HG03064 (cell line): ENCODE measurements at regions not wholly inside any gene's neighbourhood (a gene's known extent, or its start where the extent isn't known, plus 50 kb on each side); places are given as distances from the start of the nearest gene placed in this dataset.
"Not testable (repeated sequence)": the region's sequence is repeated elsewhere in the genome, so short reads cannot be mapped to it uniquely, and the experiment has no call there.

Experiments used
- ATAC-seq: cut with Tn5 transposase; IDR thresholded peaks from one replicate; pipeline ENCODE4 v1.9.1; 2021; ENCODE audit warnings: low read depth; ENCODE audit not compliant: unreplicated experiment

GRCh38 chr11:86861810-86862209 is 61.5 kb downstream of the PRSS23 start:
- ATAC-seq, result no peak

- no peak for ATAC-seq
These were observed 63.1 kb downstream of the PRSS23 start for GRCh38 chr11:86863476-86863875.

- ATAC-seq, result no peak
These were observed 65.1 kb downstream of the PRSS23 start for GRCh38 chr11:86865436-86865835.

- no peak for ATAC-seq
These were observed 69.2 kb downstream of the PRSS23 start for GRCh38 chr11:86869531-86869930.

- peak; percentile 76 for ATAC-seq
These were observed 69.7 kb downstream of the PRSS23 start for GRCh38 chr11:86869966-86870570.

GRCh38 chr11:86873573-86874083 is 73.3 kb downstream of the PRSS23 start:
- no peak for ATAC-seq

GRCh38 chr11:86874304-86875056 is 74.1 kb downstream of the PRSS23 start:
- ATAC-seq, result no peak

GRCh38 chr11:86876716-86877234 is 76.4 kb downstream of the PRSS23 start:
- ATAC-seq, result no peak

- no peak for ATAC-seq
These were observed 77.2 kb downstream of the PRSS23 start for GRCh38 chr11:86877503-86877902.

- ATAC-seq, result not testable (repeated sequence)
These were observed 76.0 kb downstream of the FZD4 start for GRCh38 chr11:86879241-86879640.

GRCh38 chr11:86885311-86885710 is 69.9 kb downstream of the FZD4 start:
- ATAC-seq, result no peak

- ATAC-seq, result no peak
These were observed 66.8 kb downstream of the FZD4 start for GRCh38 chr11:86888164-86889000.

GRCh38 chr11:86889001-86889341 is 66.2 kb downstream of the FZD4 start:
- no peak for ATAC-seq

GRCh38 chr11:86891036-86891435 is 64.2 kb downstream of the FZD4 start:
- ATAC-seq, result no peak

- no peak for ATAC-seq
These were observed 62.0 kb downstream of the FZD4 start for GRCh38 chr11:86893235-86893634.
